ENCODE measurements at regions not wholly inside any gene's neighbourhood (a gene's known extent, or its start where the extent isn't known, plus 50 kb on each side); places are given as distances from the start of the nearest gene placed in this dataset.

DNA sequence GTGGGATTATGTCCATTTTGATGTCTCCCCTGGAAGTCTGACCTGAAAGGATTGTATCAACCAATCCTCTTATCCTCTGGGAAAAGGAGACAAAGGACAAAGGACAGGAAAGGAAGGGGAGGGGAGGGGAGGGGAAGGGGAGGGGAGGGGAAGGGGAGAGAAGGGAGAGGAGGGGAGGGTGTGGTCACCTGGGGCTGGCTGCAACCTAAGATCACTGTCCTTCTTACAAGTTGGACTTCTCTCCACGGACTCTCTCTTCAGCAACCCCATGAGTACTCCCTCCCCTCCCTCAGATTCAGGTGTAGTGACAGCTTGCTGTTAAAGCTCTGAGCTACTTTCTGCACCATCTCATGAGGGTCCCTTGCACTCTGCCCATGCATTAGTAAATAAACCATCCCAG lies 58.9 kb upstream of the KLHL31 start:
- TF ChIP-seq CTCF (IDR thresholded peaks at IDR 0.05) (no peak), POLR2AphosphoS5 (IDR thresholded peaks at IDR 0.05; ENCODE audit: low read depth, low read length) (no peak), REST (IDR thresholded peaks at IDR 0.05; ENCODE audit: insufficient read depth in 1 of 2, low read depth in 2 of 2, low read length in 1 of 2) (no peak), TCF7L2 (IDR thresholded peaks at IDR 0.05; ENCODE audit: low read depth, low read length) (no peak), SIN3A (IDR thresholded peaks at IDR 0.05; ENCODE audit: borderline replicate concordance, insufficient read depth, low read depth, low read length) (no peak)
- Histone ChIP-seq H3K27ac (ENCODE audit: low read length) (no peak overlapping the region), H3K9me3 (ENCODE audit: control insufficient read depth, insufficient read depth, low read depth, low read length) (no peaks in the 10 kb centered on the region), H3K36me3 (ENCODE audit: control insufficient read depth, insufficient read depth, low read length) (no peaks in the 10 kb centered on the region), H3K27me3 (ENCODE audit: control insufficient read depth, insufficient read depth, low read length) (no peaks in the 10 kb centered on the region), H3K4me1 (ENCODE audit: control insufficient read depth, insufficient read depth, low read length) (peaks cover 13% of the 10 kb centered on the region), H3K4me3 (ENCODE audit: low read depth in 2 of 2, low read length in 2 of 2) (no peak overlapping the region)
- in situ Hi-C loops (cut with HindIII; ENCODE audit: low pct_unique_long_range_greater_than_20kb, low sequenced_read_pairs) (no loop called here), intact Hi-C loops (cut with micrococcal nuclease; ENCODE audit: unreplicated experiment) (no loop called here)
- POLR2A ChIA-PET, result no interaction called here
- DNase-seq (ENCODE audit: low read depth, low spot score) (no peak), ATAC-seq (no peak)
- CTCF ChIA-PET, result interaction anchor here (0.7 kb wide), 1 partner anchor 563 kb away, joined by 10 read pairs; no protein-coding TSS in a partner anchor
- no TSS peak for BruUV-seq (replicated peaks)

DNA sequence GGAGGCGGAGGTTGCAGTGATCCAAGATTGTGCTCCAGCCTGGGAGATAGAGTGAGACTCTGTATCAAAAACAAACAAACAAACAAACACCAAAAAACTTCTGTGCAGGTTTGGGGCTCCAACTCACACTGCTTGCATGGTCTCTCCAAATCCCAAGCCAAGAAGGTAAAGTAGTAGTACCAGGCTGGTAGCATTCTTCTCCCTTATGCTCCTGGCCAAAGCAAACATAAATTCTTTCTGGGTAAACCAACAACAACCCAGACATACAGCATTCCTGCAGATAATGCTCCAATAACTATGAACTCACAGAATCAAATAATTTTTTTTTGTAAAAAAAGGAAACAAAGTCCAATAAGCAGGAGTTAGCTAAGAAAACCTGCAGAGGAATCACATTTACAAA lies 57.8 kb upstream of the KLHL31 start:
- Histone ChIP-seq H3K27me3 (ENCODE audit: control insufficient read depth, insufficient read depth, low read length) (no peaks in the 10 kb centered on the region), H3K4me3 (ENCODE audit: low read depth in 2 of 2, low read length in 2 of 2) (no peak overlapping the region), H3K4me1 (ENCODE audit: control insufficient read depth, insufficient read depth, low read length) (peaks cover 8% of the 10 kb centered on the region), H3K9me3 (ENCODE audit: control insufficient read depth, insufficient read depth, low read depth, low read length) (no peaks in the 10 kb centered on the region), H3K36me3 (ENCODE audit: control insufficient read depth, insufficient read depth, low read length) (no peaks in the 10 kb centered on the region), H3K27ac (ENCODE audit: low read length) (no peak overlapping the region)
- DNase-seq (ENCODE audit: low read depth, low spot score), result no peak
- CTCF ChIA-PET, result interaction anchor here (0.6 kb wide), 1 partner anchor 68 kb away, joined by 3 read pairs; no protein-coding TSS in a partner anchor
- TF ChIP-seq REST (IDR thresholded peaks at IDR 0.05; ENCODE audit: insufficient read depth in 1 of 2, low read depth in 2 of 2, low read length in 1 of 2) (no peak), TCF7L2 (IDR thresholded peaks at IDR 0.05; ENCODE audit: low read depth, low read length) (no peak), CTCF (IDR thresholded peaks at IDR 0.05) (no peak)
- POLR2A ChIA-PET, result no interaction called here
- intact Hi-C loops (cut with micrococcal nuclease; ENCODE audit: unreplicated experiment) (no loop called here), in situ Hi-C loops (cut with HindIII; ENCODE audit: low pct_unique_long_range_greater_than_20kb, low sequenced_read_pairs) (no loop called here)
- no TSS peak for BruUV-seq (replicated peaks)
- ATAC-seq, result no peak
